MM.1S (cell line): ENCODE measurements at regions not wholly inside any gene's neighbourhood (a gene's known extent, or its start where the extent isn't known, plus 50 kb on each side); places are given as distances from the start of the nearest gene placed in this dataset.

Source experiments
- EZH2 ChIP-seq: fragments of 300-600 bp; sonication (generic); optimal IDR thresholded peaks from 2 replicates; pipeline ENCODE3; 2017; ENCODE audit warnings: low read depth, mild to moderate bottlenecking, antibody characterized with exemption, low read length, mixed read lengths
- EZH2phosphoT487 ChIP-seq: fragments of 300-600 bp; sonication (generic); IDR thresholded peaks from 2 replicates; pipeline ENCODE4 v1.6.1; 2018; ENCODE audit warnings: antibody characterized with exemption, low read length
- TF ChIP-seq, protein P1 (sequence below): fragments of 300-600 bp; sonication (generic); IDR thresholded peaks from 2 replicates; pipeline ENCODE4 v1.5.1; 2016; ENCODE audit warnings: antibody characterized with exemption, low read length, mixed read lengths

- TF ChIP-seq EZH2 (no peak), EZH2phosphoT487 (no peak)
- TF ChIP-seq, protein P1, sequence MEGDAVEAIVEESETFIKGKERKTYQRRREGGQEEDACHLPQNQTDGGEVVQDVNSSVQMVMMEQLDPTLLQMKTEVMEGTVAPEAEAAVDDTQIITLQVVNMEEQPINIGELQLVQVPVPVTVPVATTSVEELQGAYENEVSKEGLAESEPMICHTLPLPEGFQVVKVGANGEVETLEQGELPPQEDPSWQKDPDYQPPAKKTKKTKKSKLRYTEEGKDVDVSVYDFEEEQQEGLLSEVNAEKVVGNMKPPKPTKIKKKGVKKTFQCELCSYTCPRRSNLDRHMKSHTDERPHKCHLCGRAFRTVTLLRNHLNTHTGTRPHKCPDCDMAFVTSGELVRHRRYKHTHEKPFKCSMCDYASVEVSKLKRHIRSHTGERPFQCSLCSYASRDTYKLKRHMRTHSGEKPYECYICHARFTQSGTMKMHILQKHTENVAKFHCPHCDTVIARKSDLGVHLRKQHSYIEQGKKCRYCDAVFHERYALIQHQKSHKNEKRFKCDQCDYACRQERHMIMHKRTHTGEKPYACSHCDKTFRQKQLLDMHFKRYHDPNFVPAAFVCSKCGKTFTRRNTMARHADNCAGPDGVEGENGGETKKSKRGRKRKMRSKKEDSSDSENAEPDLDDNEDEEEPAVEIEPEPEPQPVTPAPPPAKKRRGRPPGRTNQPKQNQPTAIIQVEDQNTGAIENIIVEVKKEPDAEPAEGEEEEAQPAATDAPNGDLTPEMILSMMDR = no peak
Measured at GRCh38 chr12:107472308-107472707, 213.3 kb upstream of the PWP1 start.
